Pancreas (tissue), 2 donors: ENCODE measurements at regions not wholly inside any gene's neighbourhood (a gene's known extent, or its start where the extent isn't known, plus 50 kb on each side); places are given as distances from the start of the nearest gene placed in this dataset.

Source experiments
- microRNA-seq, 2 donors: library from miRNA; unstranded; fragments of <30 nt; microRNA quantifications; one replicate each; pipeline versions ENCODE4 to v1.1.0, GENCODE V29; 2019 to 2020
- donor health status: DM: no; HTN: no; CAD: no; lungs with moderate emphysema.
- donor health status: DM: no; HTN: no; CAD: no.

Small RNAs in the stretch of these regions (microRNA-seq; reads per million reads assigned to microRNA genes)
- 0 reads per million in 2 donors for gene MIR3681
